ENCODE measurements at regions not wholly inside any gene's neighbourhood (a gene's known extent, or its start where the extent isn't known, plus 50 kb on each side); places are given as distances from the start of the nearest gene placed in this dataset.
A peak's percentile ranks its signal among the peaks of the same experiment; 100 is the strongest.

- Histone ChIP-seq H2BK120ac (ENCODE audit: low read depth, low read length) (no peak overlapping the region), H4K5ac (ENCODE audit: low read length) (no peak overlapping the region), H3K9ac (ENCODE audit: low read length) (no peak overlapping the region), H3K23ac (ENCODE audit: low read length) (no peak overlapping the region), H3K27me3 (ENCODE audit: insufficient read depth, low read length, poor library complexity) (no peaks in the 10 kb centered on the region), H2BK15ac (replicated peaks; ENCODE audit: low read depth) (no peak overlapping the region), H4K8ac (ENCODE audit: low read depth, low read length) (no peak overlapping the region), H3K36me3 (ENCODE audit: control insufficient read depth, insufficient read depth, low read length) (no peaks in the 10 kb centered on the region), H2BK5ac (ENCODE audit: low read length) (no peak overlapping the region), H3K4me1 (ENCODE audit: control insufficient read depth, low read depth, low read length) (no peaks in the 10 kb centered on the region), H3K56ac (ENCODE audit: low read length) (no peak overlapping the region), H3K18ac (ENCODE audit: low read length) (no peak overlapping the region), H3K79me2 (ENCODE audit: control insufficient read depth, insufficient read depth, low read length) (no peaks in the 10 kb centered on the region), H3K79me1 (ENCODE audit: low read length) (no peaks in the 10 kb centered on the region), H3K4me3 (ENCODE audit: low read length) (no peak overlapping the region), H2AK5ac (ENCODE audit: low read length) (no peak overlapping the region), H3K4ac (ENCODE audit: low read depth, low read length) (no peak overlapping the region), H3K27ac (ENCODE audit: low read depth, low read length) (no peak overlapping the region), H3K4me2 (ENCODE audit: low read length) (no peak overlapping the region)
- no CpG with 5 or more reads among the region's 6 CpGs for WGBS (ENCODE audit: extremely low coverage, insufficient coverage, low lambda C conversion rate)
- DNase-seq: no peak
Measured at GRCh38 chr17:59465949-59466307, 99.5 kb upstream of the DHX40 start.

GRCh38 chr17:59466946-59467801 lies 98.2 kb upstream of the DHX40 start:
- peak; percentile 18 for DNase-seq
- Histone ChIP-seq H4K8ac (ENCODE audit: low read depth, low read length) (no peak overlapping the region), H2BK120ac (ENCODE audit: low read depth, low read length) (no peak overlapping the region), H3K79me1 (ENCODE audit: low read length) (no peaks in the 10 kb centered on the region), H2AK5ac (ENCODE audit: low read length) (no peak overlapping the region), H3K4me1 (ENCODE audit: control insufficient read depth, low read depth, low read length) (no peaks in the 10 kb centered on the region), H2BK15ac (replicated peaks; ENCODE audit: low read depth) (no peak overlapping the region), H3K27me3 (ENCODE audit: insufficient read depth, low read length, poor library complexity) (no peaks in the 10 kb centered on the region), H3K27ac (ENCODE audit: low read depth, low read length) (no peak overlapping the region), H3K9ac (ENCODE audit: low read length) (no peak overlapping the region), H2BK5ac (ENCODE audit: low read length) (no peak overlapping the region), H3K4me3 (ENCODE audit: low read length) (no peak overlapping the region), H3K23ac (ENCODE audit: low read length) (no peak overlapping the region), H3K36me3 (ENCODE audit: control insufficient read depth, insufficient read depth, low read length) (no peaks in the 10 kb centered on the region), H3K56ac (ENCODE audit: low read length) (no peak overlapping the region), H3K79me2 (ENCODE audit: control insufficient read depth, insufficient read depth, low read length) (no peaks in the 10 kb centered on the region), H3K4me2 (ENCODE audit: low read length) (no peak overlapping the region), H3K18ac (ENCODE audit: low read length) (no peak overlapping the region), H3K4ac (ENCODE audit: low read depth, low read length) (no peak overlapping the region), H4K5ac (ENCODE audit: low read length) (no peak overlapping the region)
- no CpG with 5 or more reads among the region's 5 CpGs for WGBS (ENCODE audit: extremely low coverage, insufficient coverage, low lambda C conversion rate)

GRCh38 chr17:59469786-59470485 lies 95.5 kb upstream of the DHX40 start:
- Histone ChIP-seq H2BK15ac (replicated peaks; ENCODE audit: low read depth) (no peak overlapping the region), H3K79me1 (ENCODE audit: low read length) (no peaks in the 10 kb centered on the region), H4K8ac (ENCODE audit: low read depth, low read length) (no peak overlapping the region), H3K9ac (ENCODE audit: low read length) (no peak overlapping the region), H3K4ac (ENCODE audit: low read depth, low read length) (no peak overlapping the region), H2BK5ac (ENCODE audit: low read length) (no peak overlapping the region), H3K4me3 (ENCODE audit: low read length) (no peak overlapping the region), H4K5ac (ENCODE audit: low read length) (no peak overlapping the region), H2AK5ac (ENCODE audit: low read length) (no peak overlapping the region), H3K23ac (ENCODE audit: low read length) (no peak overlapping the region), H3K56ac (ENCODE audit: low read length) (no peak overlapping the region), H3K4me2 (ENCODE audit: low read length) (no peak overlapping the region), H3K27ac (ENCODE audit: low read depth, low read length) (no peak overlapping the region), H3K18ac (ENCODE audit: low read length) (no peak overlapping the region), H3K79me2 (ENCODE audit: control insufficient read depth, insufficient read depth, low read length) (no peaks in the 10 kb centered on the region), H2BK120ac (ENCODE audit: low read depth, low read length) (no peak overlapping the region), H3K36me3 (ENCODE audit: control insufficient read depth, insufficient read depth, low read length) (no peaks in the 10 kb centered on the region), H3K27me3 (ENCODE audit: insufficient read depth, low read length, poor library complexity) (no peaks in the 10 kb centered on the region), H3K4me1 (ENCODE audit: control insufficient read depth, low read depth, low read length) (no peaks in the 10 kb centered on the region)
- WGBS (ENCODE audit: extremely low coverage, insufficient coverage, low lambda C conversion rate): no CpG with 5 or more reads among the region's 8 CpGs
- DNase-seq: no peak

- Histone ChIP-seq H3K4ac (ENCODE audit: low read depth, low read length) (no peak overlapping the region), H3K79me2 (ENCODE audit: control insufficient read depth, insufficient read depth, low read length) (no peaks in the 10 kb centered on the region), H3K27ac (ENCODE audit: low read depth, low read length) (no peak overlapping the region), H2BK120ac (ENCODE audit: low read depth, low read length) (no peak overlapping the region), H4K5ac (ENCODE audit: low read length) (no peak overlapping the region), H3K9ac (ENCODE audit: low read length) (no peak overlapping the region), H3K23ac (ENCODE audit: low read length) (no peak overlapping the region), H3K36me3 (ENCODE audit: control insufficient read depth, insufficient read depth, low read length) (no peaks in the 10 kb centered on the region), H3K4me3 (ENCODE audit: low read length) (no peak overlapping the region), H2BK5ac (ENCODE audit: low read length) (no peak overlapping the region), H3K27me3 (ENCODE audit: insufficient read depth, low read length, poor library complexity) (no peaks in the 10 kb centered on the region), H3K4me2 (ENCODE audit: low read length) (no peak overlapping the region), H3K79me1 (ENCODE audit: low read length) (no peaks in the 10 kb centered on the region), H2BK15ac (replicated peaks; ENCODE audit: low read depth) (no peak overlapping the region), H3K56ac (ENCODE audit: low read length) (no peak overlapping the region), H2AK5ac (ENCODE audit: low read length) (no peak overlapping the region), H4K8ac (ENCODE audit: low read depth, low read length) (no peak overlapping the region), H3K18ac (ENCODE audit: low read length) (no peak overlapping the region), H3K4me1 (ENCODE audit: control insufficient read depth, low read depth, low read length) (no peaks in the 10 kb centered on the region)
- DNase-seq: no peak
- WGBS (ENCODE audit: extremely low coverage, insufficient coverage, low lambda C conversion rate): no CpG with 5 or more reads among the region's 6 CpGs
Measured at GRCh38 chr17:59470624-59471297, 94.6 kb upstream of the DHX40 start.

GRCh38 chr17:59476413-59476812 lies 89.0 kb upstream of the DHX40 start:
- DNase-seq: no peak
- WGBS (ENCODE audit: extremely low coverage, insufficient coverage, low lambda C conversion rate): no CpG with 5 or more reads among the region's 5 CpGs
- H3K23ac ChIP-seq (ENCODE audit: low read length): no peak overlapping the region

More at GRCh38 chr17:59476413-59476812, 89.0 kb upstream of the DHX40 start:
- H3K4me2 ChIP-seq (ENCODE audit: low read length): no peak overlapping the region
- no peak overlapping the region for H3K4me3 ChIP-seq (ENCODE audit: low read length)
- no peak overlapping the region for H3K4ac ChIP-seq (ENCODE audit: low read depth, low read length)
- H2AK5ac ChIP-seq (ENCODE audit: low read length): no peak overlapping the region
- no peak overlapping the region for H3K18ac ChIP-seq (ENCODE audit: low read length)
- H3K27me3 ChIP-seq (ENCODE audit: insufficient read depth, low read length, poor library complexity): no peaks in the 10 kb centered on the region
- H3K36me3 ChIP-seq (ENCODE audit: control insufficient read depth, insufficient read depth, low read length): no peaks in the 10 kb centered on the region
- no peak overlapping the region for H2BK15ac ChIP-seq (replicated peaks; ENCODE audit: low read depth)
- no peak overlapping the region for H2BK5ac ChIP-seq (ENCODE audit: low read length)
- H3K56ac ChIP-seq (ENCODE audit: low read length): no peak overlapping the region
- H4K8ac ChIP-seq (ENCODE audit: low read depth, low read length): no peak overlapping the region
- no peaks in the 10 kb centered on the region for H3K4me1 ChIP-seq (ENCODE audit: control insufficient read depth, low read depth, low read length)
- H3K79me2 ChIP-seq (ENCODE audit: control insufficient read depth, insufficient read depth, low read length): no peaks in the 10 kb centered on the region
- no peak overlapping the region for H4K5ac ChIP-seq (ENCODE audit: low read length)
- H3K27ac ChIP-seq (ENCODE audit: low read depth, low read length): no peak overlapping the region
- H3K9ac ChIP-seq (ENCODE audit: low read length): no peak overlapping the region
- H2BK120ac ChIP-seq (ENCODE audit: low read depth, low read length): no peak overlapping the region
- no peaks in the 10 kb centered on the region for H3K79me1 ChIP-seq (ENCODE audit: low read length)

Data from mesendoderm (in vitro differentiated cells).